HG02981 (cell line): ENCODE measurements at regions not wholly inside any gene's neighbourhood (a gene's known extent, or its start where the extent isn't known, plus 50 kb on each side); places are given as distances from the start of the nearest gene placed in this dataset.
"Not testable (repeated sequence)": the region's sequence is repeated elsewhere in the genome, so short reads cannot be mapped to it uniquely, and the experiment has no call there.

ENCODE experiments used
- ATAC-seq: cut with Tn5 transposase; IDR thresholded peaks from one replicate; pipeline ENCODE4 v1.9.1; 2021; ENCODE audit warnings: mild to moderate bottlenecking, moderate library complexity; ENCODE audit not compliant: unreplicated experiment

DNA sequence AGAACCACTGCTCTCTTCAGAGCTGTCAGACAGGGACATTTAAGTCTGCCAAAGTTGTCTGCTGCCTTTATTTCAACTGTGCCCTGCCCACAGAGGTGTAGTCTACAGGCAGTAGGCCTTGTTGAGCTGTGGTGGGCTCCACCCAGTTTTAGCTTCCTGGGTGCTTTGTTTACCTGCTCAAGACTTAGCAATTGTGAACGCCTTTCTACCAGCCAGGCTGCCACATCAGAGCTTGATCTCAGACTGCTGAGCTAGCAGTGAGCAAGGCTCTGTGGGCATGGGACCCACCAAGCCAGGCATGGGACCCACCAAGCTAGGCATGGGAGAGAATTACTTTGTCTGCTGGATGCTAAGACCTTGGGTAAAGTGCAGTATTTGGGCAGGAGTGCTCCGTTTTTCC is 351.8 kb downstream of the CDY1 start:
- not testable (repeated sequence) for ATAC-seq

DNA sequence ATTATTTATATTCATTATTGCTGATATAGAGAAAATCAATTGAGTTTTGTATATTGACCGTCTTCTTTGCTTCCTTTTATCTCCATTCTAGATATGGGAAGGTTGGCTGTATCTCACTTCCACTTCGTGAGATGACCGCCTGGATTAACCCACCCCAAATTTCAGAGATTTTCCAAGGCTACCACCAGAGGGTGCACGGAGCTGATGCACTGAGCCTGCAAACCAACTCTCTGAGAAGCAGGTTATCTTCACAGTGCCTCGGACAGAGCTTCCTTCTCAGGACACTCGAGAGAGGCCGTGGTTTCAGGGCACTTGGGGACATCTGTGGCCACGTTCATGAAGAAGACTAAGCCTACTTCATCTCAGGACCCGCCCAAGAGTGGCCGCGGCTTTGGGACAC is 365.8 kb downstream of the CDY1 start:
- not testable (repeated sequence) for ATAC-seq

GRCh38 chrY:25999848-26000247 is 377.9 kb downstream of the CDY1 start:
- ATAC-seq: not testable (repeated sequence)

GRCh38 chrY:26047365-26047764 is 425.4 kb downstream of the CDY1 start:
- not testable (repeated sequence) for ATAC-seq

DNA sequence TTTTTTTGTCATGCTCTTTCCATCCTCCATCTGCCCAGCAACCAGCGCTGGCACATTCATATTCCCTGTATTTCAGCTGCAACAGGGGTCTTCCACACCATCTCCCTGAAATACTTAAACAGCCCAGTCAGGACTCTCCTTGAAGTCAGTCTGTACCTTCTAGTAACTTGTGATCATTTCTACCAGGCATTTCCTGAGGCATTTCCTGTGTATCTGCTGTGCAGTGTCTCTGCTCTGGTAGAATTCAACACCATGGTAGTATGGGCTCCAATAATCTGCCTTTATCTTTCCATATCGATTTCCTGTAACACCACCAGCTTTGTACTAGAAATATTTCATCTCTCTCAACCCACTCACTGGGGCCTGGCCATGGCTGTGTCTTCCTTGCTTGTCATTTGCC is 436.0 kb downstream of the CDY1 start:
- not testable (repeated sequence) for ATAC-seq

DNA sequence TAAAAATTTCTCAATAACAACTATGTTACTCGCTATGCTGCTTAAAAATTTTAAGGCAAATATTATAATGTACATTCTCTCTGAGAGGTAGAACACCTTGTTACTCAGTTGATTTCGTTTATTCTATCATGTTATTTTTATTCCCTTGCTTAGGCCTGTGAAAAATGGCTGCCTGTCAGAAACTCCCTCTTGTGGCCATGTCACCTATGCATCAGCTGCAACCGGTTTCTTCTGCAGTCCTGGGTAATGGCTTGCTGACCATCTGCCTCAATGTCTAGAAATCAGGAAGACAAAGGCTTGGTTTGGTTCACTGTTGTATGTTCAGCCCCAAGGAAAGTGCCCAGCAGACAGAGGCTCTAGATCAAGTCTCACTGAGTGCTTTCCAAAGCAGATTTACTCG is 437.3 kb downstream of the CDY1 start:
- not testable (repeated sequence) for ATAC-seq

GRCh38 chrY:26073167-26073566 is 451.2 kb downstream of the CDY1 start:
- ATAC-seq: peak; percentile 67

DNA sequence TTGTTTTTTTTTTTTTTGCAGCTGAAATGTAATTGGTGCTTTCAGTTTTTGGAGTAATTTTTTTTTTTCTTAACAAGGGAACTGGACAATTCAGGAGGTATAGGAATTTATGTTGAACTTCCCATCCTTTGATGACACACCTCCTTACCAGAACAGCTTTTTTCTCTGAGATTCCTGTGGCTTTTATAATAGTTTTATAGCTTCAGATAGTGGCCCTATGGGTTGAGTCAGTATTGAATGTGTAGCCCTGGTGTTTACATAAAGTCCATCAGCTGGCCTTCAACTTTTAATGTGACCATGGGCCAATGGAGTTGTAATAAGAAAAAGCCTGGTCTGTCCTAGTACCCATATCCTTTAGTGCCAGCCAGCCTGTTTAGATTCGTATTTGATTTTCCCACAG is 457.5 kb downstream of the CDY1 start:
- not testable (repeated sequence) for ATAC-seq

- ATAC-seq: not testable (repeated sequence)
Observed at GRCh38 chrY:26081266-26081665, 459.3 kb downstream of the CDY1 start.

GRCh38 chrY:26087153-26087552 is 465.2 kb downstream of the CDY1 start:
- not testable (repeated sequence) for ATAC-seq
